Hematopoietic multipotent progenitor cell treated with erythropoietin and hydrocortisone succinate and interleukin-3 and kit ligand, for 17 days (in vitro differentiated cells): ENCODE measurements at regions not wholly inside any gene's neighbourhood (a gene's known extent, or its start where the extent isn't known, plus 50 kb on each side); places are given as distances from the start of the nearest gene placed in this dataset.
"Not testable (repeated sequence)": the region's sequence is repeated elsewhere in the genome, so short reads cannot be mapped to it uniquely, and the experiment has no call there.

Source experiments
- DNase-seq: peaks from one replicate; pipeline ENCODE4 v3.0.0-alpha.2; 2015; ENCODE audit warnings: low spot score

DNA sequence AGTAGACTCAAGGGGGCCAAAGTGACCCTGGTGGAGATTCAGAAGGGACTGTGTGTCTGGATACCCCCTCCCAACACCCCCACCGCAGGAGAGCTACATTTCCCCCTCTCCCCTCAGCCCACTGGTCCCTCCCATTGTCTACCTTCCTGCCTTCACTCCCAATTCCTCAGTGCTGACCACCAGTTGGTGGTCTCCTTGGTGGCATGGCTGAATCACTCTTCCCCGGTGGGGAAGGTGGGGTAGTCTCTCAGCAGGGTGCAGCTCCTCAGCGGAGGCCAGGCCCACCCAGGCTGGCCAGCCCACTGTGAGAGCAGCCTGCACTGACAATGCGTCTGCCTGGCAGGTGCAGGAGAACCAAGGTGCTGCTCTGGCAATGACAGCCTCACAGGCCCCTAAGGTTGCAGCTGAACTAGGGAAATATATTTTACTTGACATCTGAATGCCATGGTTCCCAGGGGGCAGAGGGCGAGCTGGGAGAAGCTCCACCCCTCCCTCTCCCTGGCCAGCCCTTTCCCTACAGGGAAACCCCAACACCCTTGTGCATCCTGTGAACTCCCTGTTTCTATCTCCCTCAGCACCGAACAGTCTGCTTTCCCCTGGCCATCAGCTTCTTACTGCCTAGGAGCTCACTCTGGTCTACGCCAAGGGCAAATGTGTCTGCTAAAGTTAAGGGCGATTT lies 62.6 kb upstream of the PAX8 start:
- DNase-seq: no peak

DNA sequence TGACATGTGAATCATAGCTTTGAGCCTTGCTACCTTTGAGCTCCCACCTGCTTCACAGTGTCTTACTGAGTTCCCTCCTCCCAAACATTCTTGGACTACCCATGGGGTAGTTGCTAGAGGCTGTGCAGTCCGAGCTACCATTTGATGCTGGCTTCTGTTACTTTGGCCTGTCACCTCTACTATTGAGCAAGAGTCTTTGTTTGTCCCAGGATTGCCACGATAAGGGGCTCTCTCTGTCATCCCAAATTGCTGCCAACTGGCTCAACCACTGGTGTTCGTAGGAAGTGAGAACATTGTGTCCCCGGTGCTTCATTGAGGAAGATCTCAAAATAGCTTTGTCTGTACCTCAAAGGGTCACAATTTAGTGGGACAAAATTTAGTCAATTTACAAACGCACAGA lies 59.1 kb upstream of the PAX8 start:
- DNase-seq: no peak

GRCh38 chr2:113336040-113336439 lies 57.3 kb upstream of the PAX8 start:
- not testable (repeated sequence) for DNase-seq

DNA sequence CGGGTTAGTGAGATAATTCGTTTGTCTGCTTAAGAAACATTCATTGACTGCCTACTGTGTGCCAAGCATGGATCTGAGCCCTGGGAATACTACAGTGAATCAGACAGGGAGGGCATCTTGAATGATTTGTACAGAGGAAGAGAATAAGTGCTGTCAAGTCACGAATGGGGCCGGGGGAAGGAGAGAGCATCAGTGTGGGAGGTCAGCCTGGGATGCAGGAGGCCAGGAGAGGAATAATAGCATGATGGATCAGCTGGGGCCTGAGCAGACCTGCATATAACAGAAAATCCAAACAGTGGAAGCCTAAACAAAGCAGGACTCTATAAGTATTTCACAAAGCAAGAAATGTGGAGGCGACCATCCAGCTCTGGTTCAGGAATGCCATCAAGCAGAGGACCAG lies 55.4 kb upstream of the PAX8 start:
- DNase-seq: no peak

GRCh38 chr2:113333735-113334134 lies 55.0 kb upstream of the PAX8 start:
- DNase-seq: not testable (repeated sequence)

- not testable (repeated sequence) for DNase-seq
Measured at GRCh38 chr2:113330060-113330767, 51.5 kb upstream of the PAX8 start.

DNA sequence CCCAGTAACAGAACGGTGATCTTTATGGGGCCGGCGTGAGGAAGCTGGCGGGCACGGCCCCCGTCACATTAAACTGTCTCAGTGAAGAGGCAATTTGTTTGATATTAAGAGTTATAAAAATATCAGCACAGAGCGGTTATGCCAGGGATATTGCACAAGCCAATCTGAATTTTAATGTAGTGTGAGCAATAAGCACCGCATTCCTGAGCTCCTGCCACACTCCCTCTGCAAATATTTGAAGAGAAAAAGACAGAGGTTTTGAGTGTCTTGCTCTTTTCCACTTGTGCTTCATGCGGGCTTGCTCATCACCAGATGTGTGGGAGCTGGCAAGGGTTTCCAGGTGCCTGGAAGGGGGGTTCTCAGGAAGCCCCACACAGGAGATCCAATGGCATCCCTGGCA lies 50.3 kb upstream of the PAX8 start:
- not testable (repeated sequence) for DNase-seq

DNA sequence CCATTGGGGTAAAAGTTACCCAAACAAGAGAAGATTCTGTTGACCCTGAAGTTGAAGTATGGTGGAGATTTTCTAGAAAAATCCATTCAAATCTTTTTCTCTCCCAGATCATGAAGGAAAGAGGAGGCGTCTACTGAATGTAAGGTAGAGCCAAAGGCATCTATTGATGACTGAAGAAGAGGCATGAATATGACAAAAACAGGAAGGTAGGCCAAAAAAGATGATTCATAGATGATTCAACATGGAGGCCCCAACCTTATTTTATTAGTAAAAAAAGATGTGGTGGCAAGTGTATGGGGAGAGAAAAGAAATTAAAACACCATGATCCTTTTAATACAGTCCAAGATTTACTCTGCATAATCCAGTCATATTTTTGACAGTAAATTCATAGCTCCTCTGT lies 49.9 kb upstream of the PAX8 start:
- DNase-seq: not testable (repeated sequence)
